Neural cell (in vitro differentiated cells): ENCODE measurements at regions not wholly inside any gene's neighbourhood (a gene's known extent, or its start where the extent isn't known, plus 50 kb on each side); places are given as distances from the start of the nearest gene placed in this dataset.

Source experiments
- CTCF ChIP-seq: fragments of 450-650 bp; IDR thresholded peaks from 2 replicates; pipeline ENCODE4 v1.5.1; 2014; ENCODE audit warnings: antibody characterized with exemption, mild to moderate bottlenecking, moderate library complexity; ENCODE audit not compliant: poor library complexity, severe bottlenecking
- EP300 ChIP-seq: fragments of 450-650 bp; conservative IDR thresholded peaks from 2 replicates; pipeline ENCODE4 v1.6.1; 2014; ENCODE audit warnings: antibody characterized with exemption, mild to moderate bottlenecking, moderate library complexity; ENCODE audit not compliant: poor library complexity, severe bottlenecking
- EZH2 ChIP-seq: fragments of 200-600, 300-800 bp; shearing (Covaris generic), sonication (generic); IDR thresholded peaks from 2 replicates; pipeline ENCODE4 v1.6.1; 2014; ENCODE audit warnings: antibody characterized with exemption, low read length, borderline replicate concordance, mild to moderate bottlenecking; ENCODE audit not compliant: insufficient read depth, poor library complexity, severe bottlenecking
- MXI1 ChIP-seq: fragments of 450-650 bp; conservative IDR thresholded peaks from 2 replicates; pipeline ENCODE4 v1.6.1; 2014; ENCODE audit warnings: antibody characterized with exemption, mild to moderate bottlenecking; ENCODE audit not compliant: poor library complexity, severe bottlenecking
- POLR2AphosphoS5 ChIP-seq: IDR thresholded peaks from 2 replicates; pipeline ENCODE4 v1.6.1; 2012
- RAD21 ChIP-seq: fragments of 450-650 bp; conservative IDR thresholded peaks from 2 replicates; pipeline ENCODE4 v1.6.1; 2014; ENCODE audit warnings: antibody characterized with exemption, mild to moderate bottlenecking, moderate library complexity
- REST ChIP-seq: IDR thresholded peaks from 2 replicates; pipeline ENCODE4 v1.6.1; 2012; ENCODE audit warnings: borderline replicate concordance
- SMC3 ChIP-seq: fragments of 450-650 bp; conservative IDR thresholded peaks from 2 replicates; pipeline ENCODE4 v1.6.1; 2014; ENCODE audit warnings: antibody characterized with exemption, mild to moderate bottlenecking, moderate library complexity; ENCODE audit not compliant: poor library complexity
- TAF1 ChIP-seq: IDR thresholded peaks from 2 replicates; pipeline ENCODE4 v1.6.1; 2012; ENCODE audit warnings: low read depth

GRCh38 chr9:71498691-71499090, 269.6 kb downstream of the CEMIP2 start:
- no peak for TF ChIP-seq CTCF
- no peak for TF ChIP-seq REST
- no peak for TF ChIP-seq MXI1
- no peak for TF ChIP-seq RAD21
- TF ChIP-seq POLR2AphosphoS5, result no peak
- no peak for TF ChIP-seq EP300
- TF ChIP-seq EZH2, result no peak
- TF ChIP-seq TAF1, result no peak
- no peak for TF ChIP-seq SMC3
